Suppressor macrophage treated with lipopolysaccharide for 4 hours (primary cell): ENCODE measurements at regions not wholly inside any gene's neighbourhood (a gene's known extent, or its start where the extent isn't known, plus 50 kb on each side); places are given as distances from the start of the nearest gene placed in this dataset.

Experiments
- DNase-seq: peaks from one replicate; pipeline ENCODE4 v3.0.0-alpha.2; 2020

DNA sequence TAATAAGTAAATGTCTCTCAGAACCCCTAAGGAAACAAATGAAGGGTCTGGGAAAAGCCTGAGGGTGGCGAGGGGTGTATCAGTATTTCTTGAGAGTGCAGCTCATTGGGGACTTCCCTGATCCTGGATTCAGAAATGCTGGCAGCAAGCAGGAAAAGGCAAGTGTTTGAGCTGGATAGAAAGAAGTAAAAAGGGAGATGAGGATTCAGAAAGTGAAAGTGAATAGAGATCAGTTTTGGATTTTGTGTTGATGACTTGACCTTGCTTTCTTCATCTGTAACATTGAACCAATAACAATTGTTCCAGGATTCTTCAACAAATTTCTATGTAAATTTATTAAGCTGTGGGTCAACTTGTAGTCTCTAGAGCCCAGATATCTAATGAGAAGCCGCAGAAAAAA is 66.9 kb upstream of the CTSC start:
- peak; percentile 19 for DNase-seq

DNA sequence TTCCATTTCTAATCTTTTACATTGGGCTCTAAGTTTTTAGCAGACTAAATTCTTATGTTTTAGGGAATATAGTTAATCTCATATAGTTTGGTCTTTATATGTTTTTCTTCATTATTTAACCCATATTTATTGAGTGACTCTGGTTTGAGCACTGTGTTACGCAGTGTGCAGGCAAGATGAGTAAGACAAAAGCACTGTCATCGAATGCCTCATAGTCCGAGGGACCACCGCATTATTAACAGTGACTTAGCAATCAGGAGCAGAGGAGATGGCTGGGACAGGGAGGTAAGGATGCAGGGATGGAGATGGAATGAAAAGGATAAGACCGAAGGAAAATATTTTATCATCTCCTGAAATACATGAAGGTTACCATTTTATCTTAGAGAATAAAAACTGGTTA is 65.2 kb upstream of the CTSC start:
- DNase-seq = no peak

GRCh38 chr11:88402192-88402715 is 64.7 kb upstream of the CTSC start:
- peak; percentile 88 for DNase-seq

GRCh38 chr11:88398791-88399570 is 61.4 kb upstream of the CTSC start:
- DNase-seq = no peak

DNA sequence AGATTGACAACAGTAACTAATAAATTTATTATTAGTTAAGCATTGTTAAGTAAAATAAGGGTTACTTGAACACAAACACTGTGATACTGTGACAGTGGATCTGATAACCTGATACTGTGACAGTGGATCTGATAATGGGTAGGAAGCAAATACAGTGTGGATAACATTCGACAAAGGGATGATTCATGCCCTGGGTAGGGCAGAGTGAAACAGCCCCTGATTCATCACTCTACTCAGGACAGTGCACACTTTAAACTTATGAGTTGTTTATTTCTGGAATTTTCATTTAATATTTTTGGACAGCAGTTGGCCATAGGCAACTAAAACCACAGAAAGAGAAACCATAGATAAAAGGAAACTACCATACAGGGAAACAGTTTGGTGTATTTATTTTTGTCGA is 60.8 kb upstream of the CTSC start:
- peak; percentile 67 for DNase-seq

GRCh38 chr11:88390254-88390653 is 52.7 kb upstream of the CTSC start:
- no peak for DNase-seq

DNA sequence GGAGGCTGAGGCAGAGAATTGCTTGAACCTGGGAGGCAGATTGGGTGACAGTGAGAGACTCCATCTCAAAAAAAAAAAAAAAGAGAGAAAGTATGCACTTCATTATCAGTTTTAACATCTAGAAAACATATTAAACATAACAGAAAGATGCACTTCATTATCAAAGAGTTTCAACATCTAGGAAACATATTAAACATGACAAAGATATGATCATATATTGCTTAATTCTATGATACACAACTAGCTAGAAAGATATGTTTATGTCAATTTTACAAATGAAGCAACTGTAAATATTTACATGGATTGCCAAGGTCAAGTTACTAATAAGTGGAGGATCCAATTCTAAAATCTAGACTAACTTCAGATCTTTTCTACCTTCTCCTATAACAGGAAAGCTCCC is 50.4 kb upstream of the CTSC start:
- no peak for DNase-seq
